HEK293T (cell line): ENCODE measurements at regions not wholly inside any gene's neighbourhood (a gene's known extent, or its start where the extent isn't known, plus 50 kb on each side); places are given as distances from the start of the nearest gene placed in this dataset.

Experiments
- ARNT ChIP-seq: fragments of 450-650 bp; IDR thresholded peaks from 2 replicates; pipeline ENCODE4 v1.6.1; 2017; ENCODE audit warnings: mild to moderate bottlenecking
- BHLHE40 ChIP-seq: fragments of 450-650 bp; IDR thresholded peaks from 2 replicates; pipeline ENCODE4 v1.6.1; 2016; ENCODE audit warnings: mild to moderate bottlenecking, moderate library complexity, borderline replicate concordance
- CTBP1 ChIP-seq: fragments of 450-650 bp; IDR thresholded peaks from 2 replicates; pipeline ENCODE4 v1.6.1; 2016; ENCODE audit warnings: borderline replicate concordance
- ELF4 ChIP-seq: fragments of 450-650 bp; IDR thresholded peaks from 2 replicates; pipeline ENCODE4 v1.6.1; 2017; ENCODE audit warnings: antibody characterized with exemption
- FOXM1 ChIP-seq: fragments of 450-650 bp; IDR thresholded peaks from 2 replicates; pipeline ENCODE4 v1.6.1; 2017; ENCODE audit warnings: mild to moderate bottlenecking, borderline replicate concordance
- HDGF ChIP-seq: fragments of 450-650 bp; IDR thresholded peaks from 2 replicates; pipeline ENCODE4 v1.6.1; 2017; ENCODE audit warnings: antibody characterized with exemption, borderline replicate concordance
- L3MBTL2 ChIP-seq: fragments of 450-650 bp; conservative IDR thresholded peaks from 2 replicates; pipeline ENCODE4 v1.6.1; 2016; ENCODE audit warnings: mild to moderate bottlenecking
- NFRKB ChIP-seq: fragments of 450-650 bp; IDR thresholded peaks from 2 replicates; pipeline ENCODE4 v1.6.1; 2016; ENCODE audit warnings: mild to moderate bottlenecking, moderate library complexity
- PKNOX1 ChIP-seq: fragments of 450-650 bp; IDR thresholded peaks from 2 replicates; pipeline ENCODE4 v1.6.1; 2016
- SP1 ChIP-seq: fragments of 450-650 bp; IDR thresholded peaks from 2 replicates; pipeline ENCODE4 v1.6.1; 2017
- SUZ12 ChIP-seq: fragments of 450-650 bp; IDR thresholded peaks from 2 replicates; pipeline ENCODE4 v1.6.1; 2016; ENCODE audit warnings: mild to moderate bottlenecking
- TARDBP ChIP-seq: fragments of 450-650 bp; IDR thresholded peaks from 2 replicates; pipeline ENCODE4 v1.6.1; 2016
- ZNF384 ChIP-seq: fragments of 450-650 bp; IDR thresholded peaks from 2 replicates; pipeline ENCODE4 v1.6.1; 2016

DNA sequence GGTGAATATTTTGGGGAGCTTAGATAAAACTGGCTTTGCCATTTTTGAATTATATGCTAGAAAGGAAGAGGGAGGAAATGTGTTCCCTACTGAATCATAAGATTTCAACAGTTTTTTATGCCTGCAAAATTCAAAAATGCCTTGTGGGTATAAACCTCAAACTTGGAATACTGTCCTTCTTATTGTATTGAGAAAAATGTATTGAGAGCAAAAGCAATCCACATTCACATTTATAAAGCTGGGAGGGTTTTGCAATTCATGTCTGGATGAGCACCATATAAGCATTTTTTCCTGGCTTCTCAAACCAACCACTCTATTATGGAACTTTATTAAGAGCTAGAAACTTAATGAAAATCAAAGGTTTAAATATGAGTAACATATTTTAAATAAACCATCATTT, 289.8 kb downstream of the PCDH7 start:
- TF ChIP-seq HDGF (no peak), ARNT (no peak), FOXM1 (no peak), ELF4 (no peak), BHLHE40 (no peak), NFRKB (no peak), CTBP1 (no peak), SUZ12 (no peak), ZNF384 (no peak), PKNOX1 (no peak), SP1 (no peak), TARDBP (no peak), L3MBTL2 (no peak)
